Progenitor cell of endocrine pancreas (in vitro differentiated cells): ENCODE measurements at regions not wholly inside any gene's neighbourhood (a gene's known extent, or its start where the extent isn't known, plus 50 kb on each side); places are given as distances from the start of the nearest gene placed in this dataset.

Experiments used
- DNase-seq: peaks from one replicate; pipeline ENCODE4 v3.0.0; 2021; ENCODE audit warnings: low spot score; ENCODE audit not compliant: unreplicated experiment
- H3K27ac Mint-ChIP-seq: 2 replicates; pipeline ENCODE4 v1.8.0; 2021; ENCODE audit warnings: mild to moderate bottlenecking, moderate library complexity, mixed read lengths
- H3K27me3 Mint-ChIP-seq: 2 replicates; pipeline ENCODE4 v1.8.0; 2021; ENCODE audit warnings: mixed read lengths
- H3K36me3 Mint-ChIP-seq: 2 replicates; pipeline ENCODE4 v1.8.0; 2022; ENCODE audit warnings: mixed read lengths; ENCODE audit not compliant: insufficient read depth
- H3K4me1 Mint-ChIP-seq: 2 replicates; pipeline ENCODE4 v1.8.0; 2021; ENCODE audit warnings: low read depth, mixed read lengths
- H3K4me3 Mint-ChIP-seq: 2 replicates; pipeline ENCODE4 v1.8.0; 2021; ENCODE audit warnings: low read depth, mild to moderate bottlenecking, moderate library complexity, mixed read lengths
- H3K9me3 Mint-ChIP-seq: 2 replicates; pipeline ENCODE4 v1.8.0; 2021; ENCODE audit warnings: low read depth, mixed read lengths
- CTCF ChIP-seq: fragments of 200-600 bp; sonication (generic); IDR thresholded peaks from one replicate; pipeline ENCODE4 v1.5.0; 2021; ENCODE audit warnings: antibody characterized with exemption, mild to moderate bottlenecking; ENCODE audit not compliant: unreplicated experiment

DNA sequence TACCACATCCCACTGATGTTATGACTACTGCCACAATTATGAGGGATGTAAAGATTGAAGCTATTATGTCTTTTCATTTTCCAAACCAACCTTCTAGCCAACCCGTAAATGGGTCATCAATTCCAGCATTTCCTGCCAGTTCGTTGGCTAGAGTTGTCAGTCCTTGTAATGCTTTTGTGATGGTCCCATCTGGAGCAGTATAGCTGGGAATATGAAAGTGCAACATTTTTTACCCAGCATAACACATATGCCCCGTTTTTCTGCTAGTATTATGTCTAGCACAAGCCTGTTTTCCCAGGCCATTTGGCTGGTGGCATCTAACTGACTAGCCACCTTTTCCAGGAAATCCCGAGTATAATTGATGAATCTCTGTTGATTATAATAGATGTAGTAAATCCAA, 1501.6 kb upstream of the SLC39A10 start:
- TF ChIP-seq CTCF, result no peak
- no peaks in the 10 kb centered on the region for H3K4me1 Mint-ChIP-seq
- H3K4me3 Mint-ChIP-seq, result no peak overlapping the region
- DNase-seq, result no peak
- no peaks in the 10 kb centered on the region for H3K27me3 Mint-ChIP-seq
- H3K9me3 Mint-ChIP-seq, result peaks cover 16% of the 10 kb centered on the region
- no peaks in the 10 kb centered on the region for H3K36me3 Mint-ChIP-seq
- no peak overlapping the region for H3K27ac Mint-ChIP-seq

GRCh38 chr2:194151231-194151630, 1505.8 kb upstream of the SLC39A10 start:
- H3K36me3 Mint-ChIP-seq, result no peaks in the 10 kb centered on the region
- DNase-seq, result no peak
- no peak overlapping the region for H3K4me3 Mint-ChIP-seq
- no peak for TF ChIP-seq CTCF
- H3K27ac Mint-ChIP-seq, result no peak overlapping the region
- H3K27me3 Mint-ChIP-seq, result no peaks in the 10 kb centered on the region
- no peaks in the 10 kb centered on the region for H3K4me1 Mint-ChIP-seq
- H3K9me3 Mint-ChIP-seq, result peaks cover 2% of the 10 kb centered on the region

DNA sequence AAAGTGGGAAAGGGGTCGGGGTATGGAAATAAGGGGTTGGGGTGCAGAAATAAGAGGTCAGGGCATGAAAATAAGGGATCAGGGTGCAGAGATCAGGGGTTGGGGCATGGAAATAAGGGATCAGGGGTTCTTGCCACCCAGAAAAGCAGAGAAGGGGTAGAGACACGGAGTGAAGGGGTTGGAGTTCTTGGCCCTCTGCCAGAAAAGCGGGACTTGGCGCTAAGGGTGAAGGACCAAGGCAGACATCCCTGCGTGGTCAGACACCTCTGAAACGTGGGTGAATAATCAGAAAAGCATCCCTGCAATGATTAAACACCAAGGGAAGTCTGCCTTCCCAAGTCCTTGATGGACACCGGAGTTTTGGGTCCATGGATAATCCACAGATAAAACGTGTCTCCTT, 1521.6 kb upstream of the SLC39A10 start:
- TF ChIP-seq CTCF, result no peak
- H3K4me1 Mint-ChIP-seq, result no peaks in the 10 kb centered on the region
- no peak for DNase-seq
- H3K27ac Mint-ChIP-seq, result no peak overlapping the region
- no peaks in the 10 kb centered on the region for H3K36me3 Mint-ChIP-seq
- H3K4me3 Mint-ChIP-seq, result no peak overlapping the region
- H3K27me3 Mint-ChIP-seq, result no peaks in the 10 kb centered on the region
- H3K9me3 Mint-ChIP-seq, result peaks cover 13% of the 10 kb centered on the region

- H3K4me1 Mint-ChIP-seq, result no peaks in the 10 kb centered on the region
Observed at GRCh38 chr2:194128810-194129209, 1528.2 kb upstream of the SLC39A10 start.

DNA sequence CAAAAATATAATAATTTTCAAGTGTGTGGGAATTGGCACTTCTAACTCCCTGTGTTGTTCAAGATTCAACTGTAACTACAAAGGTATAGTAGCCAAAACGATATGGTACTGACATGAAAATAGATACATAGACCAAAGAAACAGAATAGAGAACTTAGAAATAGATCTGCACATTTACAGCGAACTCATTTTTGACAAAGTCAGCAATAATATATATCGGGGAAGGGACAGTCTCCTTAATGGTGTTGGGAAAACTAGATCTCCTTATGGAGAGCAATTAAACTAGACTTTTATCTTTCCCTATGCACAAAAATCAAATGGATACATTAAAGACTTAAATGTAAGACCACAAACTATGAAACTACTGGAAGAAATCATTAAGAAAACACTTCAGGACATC, 1530.6 kb upstream of the SLC39A10 start:
- H3K27ac Mint-ChIP-seq, result no peak overlapping the region
- DNase-seq, result no peak
- no peaks in the 10 kb centered on the region for H3K4me1 Mint-ChIP-seq
- no peaks in the 10 kb centered on the region for H3K27me3 Mint-ChIP-seq
- H3K4me3 Mint-ChIP-seq, result no peak overlapping the region
- H3K9me3 Mint-ChIP-seq, result peaks cover 5% of the 10 kb centered on the region
- TF ChIP-seq CTCF, result no peak
- H3K36me3 Mint-ChIP-seq, result no peaks in the 10 kb centered on the region

More at GRCh38 chr2:194128810-194129209, 1528.2 kb upstream of the SLC39A10 start:
- TF ChIP-seq CTCF, result no peak
- no peaks in the 10 kb centered on the region for H3K36me3 Mint-ChIP-seq
- no peak for DNase-seq
- H3K4me3 Mint-ChIP-seq, result no peak overlapping the region
- H3K27me3 Mint-ChIP-seq, result no peaks in the 10 kb centered on the region
- H3K27ac Mint-ChIP-seq, result no peak overlapping the region
- peaks cover 5% of the 10 kb centered on the region for H3K9me3 Mint-ChIP-seq
